Stimulated activated CD8-positive, alpha-beta memory T cell treated with anti-CD3 and anti-CD28 coated beads, Interleukin-4, amount 100 ng/mL, for 1 hour (primary cell): ENCODE measurements at regions not wholly inside any gene's neighbourhood (a gene's known extent, or its start where the extent isn't known, plus 50 kb on each side); places are given as distances from the start of the nearest gene placed in this dataset.
"Not testable (repeated sequence)": the region's sequence is repeated elsewhere in the genome, so short reads cannot be mapped to it uniquely, and the experiment has no call there.

ENCODE experiments used
- DNase-seq, 2 donors: peaks; one replicate each; pipeline ENCODE4 v3.0.0-alpha.2; 2020; ENCODE audit warnings: low read depth in 2 of 2, low spot score in 1 of 2

GRCh38 chr5:39526914-39527477 lies 102.2 kb upstream of the DAB2 start:
- no peak for DNase-seq

GRCh38 chr5:39525781-39526180 lies 101.0 kb upstream of the DAB2 start:
- DNase-seq: not testable (repeated sequence)

- no peak for DNase-seq
Observed at GRCh38 chr5:39525271-39525670, 100.5 kb upstream of the DAB2 start.

GRCh38 chr5:39523821-39524220 lies 99.0 kb upstream of the DAB2 start:
- DNase-seq: no peak

GRCh38 chr5:39521940-39522590 lies 97.3 kb upstream of the DAB2 start:
- no peak for DNase-seq

- DNase-seq: no peak
Observed at GRCh38 chr5:39521098-39521860, 96.5 kb upstream of the DAB2 start.

GRCh38 chr5:39520232-39520572 lies 95.4 kb upstream of the DAB2 start:
- DNase-seq: no peak

- no peak for DNase-seq
Observed at GRCh38 chr5:39519566-39520231, 94.9 kb upstream of the DAB2 start.

- no peak for DNase-seq
Observed at GRCh38 chr5:39519079-39519478, 94.3 kb upstream of the DAB2 start.

- DNase-seq: no peak
Observed at GRCh38 chr5:39518516-39518915, 93.7 kb upstream of the DAB2 start.

- DNase-seq: no peak
Observed at GRCh38 chr5:39517800-39518199, 93.0 kb upstream of the DAB2 start.

GRCh38 chr5:39515881-39516280 lies 91.1 kb upstream of the DAB2 start:
- DNase-seq: no peak

GRCh38 chr5:39513236-39513635 lies 88.5 kb upstream of the DAB2 start:
- DNase-seq: no peak

GRCh38 chr5:39506211-39506610 lies 81.4 kb upstream of the DAB2 start:
- no peak for DNase-seq

GRCh38 chr5:39505791-39506190 lies 81.0 kb upstream of the DAB2 start:
- no peak for DNase-seq

- no peak for DNase-seq
Observed at GRCh38 chr5:39505363-39505762, 80.6 kb upstream of the DAB2 start.

- DNase-seq: no peak
Observed at GRCh38 chr5:39503155-39503554, 78.4 kb upstream of the DAB2 start.

- no peak for DNase-seq
Observed at GRCh38 chr5:39502704-39503103, 77.9 kb upstream of the DAB2 start.

- no peak for DNase-seq
Observed at GRCh38 chr5:39501397-39501796, 76.6 kb upstream of the DAB2 start.

GRCh38 chr5:39500551-39501175 lies 75.9 kb upstream of the DAB2 start:
- DNase-seq: no peak

- no peak for DNase-seq
Observed at GRCh38 chr5:39498278-39498952, 73.6 kb upstream of the DAB2 start.
